ENCODE measurements at regions not wholly inside any gene's neighbourhood (a gene's known extent, or its start where the extent isn't known, plus 50 kb on each side); places are given as distances from the start of the nearest gene placed in this dataset.

DNA sequence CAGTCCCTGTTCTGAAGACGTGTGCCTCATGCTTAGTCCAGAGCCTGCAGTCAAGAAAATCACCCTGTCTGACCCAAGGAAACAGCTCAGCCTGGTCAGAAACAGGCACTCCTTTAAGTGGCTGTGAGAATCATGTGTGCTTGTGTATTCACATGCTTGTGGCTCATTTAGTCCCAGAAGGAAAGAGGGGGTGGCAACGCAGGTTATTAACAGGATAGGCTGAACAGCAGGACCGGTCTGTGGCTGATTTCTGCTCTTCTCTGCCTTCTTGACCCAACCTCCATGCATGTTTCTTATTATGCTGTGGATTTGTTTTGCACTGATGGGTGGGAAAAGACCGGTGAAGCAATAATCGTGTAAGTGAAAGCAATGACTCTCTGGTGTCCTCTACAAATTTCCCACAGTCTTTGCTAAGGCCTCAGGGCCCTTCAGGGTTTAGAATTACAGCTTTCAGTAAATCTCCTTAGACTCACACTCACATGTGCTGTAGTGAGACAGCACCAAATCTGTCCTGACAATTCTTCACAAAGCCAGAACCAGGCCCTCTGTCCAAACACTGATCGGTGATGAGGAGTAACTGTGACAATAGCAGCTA lies 288.1 kb downstream of the ETS1 start:
- TF ChIP-seq, protein P1, sequence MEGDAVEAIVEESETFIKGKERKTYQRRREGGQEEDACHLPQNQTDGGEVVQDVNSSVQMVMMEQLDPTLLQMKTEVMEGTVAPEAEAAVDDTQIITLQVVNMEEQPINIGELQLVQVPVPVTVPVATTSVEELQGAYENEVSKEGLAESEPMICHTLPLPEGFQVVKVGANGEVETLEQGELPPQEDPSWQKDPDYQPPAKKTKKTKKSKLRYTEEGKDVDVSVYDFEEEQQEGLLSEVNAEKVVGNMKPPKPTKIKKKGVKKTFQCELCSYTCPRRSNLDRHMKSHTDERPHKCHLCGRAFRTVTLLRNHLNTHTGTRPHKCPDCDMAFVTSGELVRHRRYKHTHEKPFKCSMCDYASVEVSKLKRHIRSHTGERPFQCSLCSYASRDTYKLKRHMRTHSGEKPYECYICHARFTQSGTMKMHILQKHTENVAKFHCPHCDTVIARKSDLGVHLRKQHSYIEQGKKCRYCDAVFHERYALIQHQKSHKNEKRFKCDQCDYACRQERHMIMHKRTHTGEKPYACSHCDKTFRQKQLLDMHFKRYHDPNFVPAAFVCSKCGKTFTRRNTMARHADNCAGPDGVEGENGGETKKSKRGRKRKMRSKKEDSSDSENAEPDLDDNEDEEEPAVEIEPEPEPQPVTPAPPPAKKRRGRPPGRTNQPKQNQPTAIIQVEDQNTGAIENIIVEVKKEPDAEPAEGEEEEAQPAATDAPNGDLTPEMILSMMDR (IDR thresholded peaks at IDR 0.05; ENCODE audit: control insufficient read depth, insufficient read depth, low read depth, low read length, missing control alignments): no peak
- H3K4me3 ChIP-seq (ENCODE audit: control insufficient read depth, low read depth, low read length): no peak overlapping the region
- peak; percentile 83 for DNase-seq (ENCODE audit: low read depth)

DNA sequence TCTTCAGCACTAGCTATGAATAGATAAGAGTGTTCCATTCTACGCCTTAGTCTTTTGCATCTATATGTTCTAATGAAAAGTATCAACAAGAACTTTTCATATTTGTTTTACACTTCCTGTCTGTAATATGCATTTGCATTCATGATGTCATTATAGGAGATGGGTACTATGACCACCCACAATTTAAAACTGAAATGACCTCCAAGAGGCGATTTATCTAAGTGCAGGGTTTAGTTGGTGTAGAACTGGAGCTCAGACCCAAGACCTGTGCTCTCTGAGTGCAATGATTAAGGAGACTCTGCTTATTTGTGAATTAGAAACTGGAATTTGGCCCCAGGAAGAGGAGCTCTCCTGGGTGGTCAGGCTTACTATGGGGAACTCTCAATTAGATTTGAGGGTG lies 289.1 kb downstream of the ETS1 start:
- TF ChIP-seq, protein P1 (IDR thresholded peaks at IDR 0.05; ENCODE audit: control insufficient read depth, insufficient read depth, low read depth, low read length, missing control alignments): no peak
- H3K4me3 ChIP-seq (ENCODE audit: control insufficient read depth, low read depth, low read length): no peak overlapping the region
- no peak for DNase-seq (ENCODE audit: low read depth)

DNA sequence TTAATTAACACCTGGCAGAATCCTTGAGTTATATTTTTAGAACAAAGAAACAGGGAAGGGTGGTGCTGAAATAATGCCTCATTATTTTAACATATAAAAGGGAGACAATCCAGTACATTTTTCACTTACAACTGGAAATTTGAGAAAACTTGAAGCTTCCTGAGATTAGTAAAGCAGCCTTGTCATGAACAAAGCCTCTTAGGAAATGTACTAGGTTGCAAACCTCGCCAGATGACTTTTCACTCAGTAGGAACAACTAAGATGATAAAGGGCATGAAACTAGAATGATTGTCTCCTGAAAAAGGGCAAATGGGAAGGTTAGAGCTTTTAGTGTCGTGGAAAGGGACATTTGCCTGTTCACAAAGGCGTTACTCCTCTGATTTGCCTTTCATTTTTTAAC lies 289.6 kb downstream of the ETS1 start:
- no peak for DNase-seq (ENCODE audit: low read depth)

DNA sequence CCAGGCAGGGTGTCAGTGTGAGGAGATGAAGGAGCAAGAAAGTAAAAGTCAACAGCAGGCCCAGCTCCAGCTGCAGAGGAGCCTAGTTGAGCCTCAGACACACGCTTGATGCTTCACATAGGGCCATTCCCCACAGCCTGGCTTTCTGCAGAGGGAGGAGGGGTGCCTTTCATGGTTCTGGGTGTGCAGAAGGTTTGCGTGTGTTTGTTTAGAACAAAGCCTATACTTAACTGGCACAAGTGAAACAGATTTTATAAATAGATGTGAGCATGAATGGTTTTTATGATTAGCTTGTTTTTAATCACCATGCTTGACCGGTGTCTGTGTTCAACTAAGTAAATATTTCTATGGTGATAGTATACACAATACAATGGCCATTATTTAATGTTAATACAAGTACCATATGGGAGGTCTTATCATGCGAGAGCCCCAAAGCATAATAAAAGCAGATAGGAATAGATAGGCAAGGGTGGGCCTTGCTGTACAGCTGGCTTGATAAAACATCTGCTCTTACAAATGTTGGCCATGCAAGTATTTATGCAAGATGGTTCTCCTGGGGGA lies 290.2 kb downstream of the ETS1 start:
- no peak overlapping the region for H3K4me3 ChIP-seq (ENCODE audit: control insufficient read depth, low read depth, low read length)
- no peak for DNase-seq (ENCODE audit: low read depth)
- TF ChIP-seq, protein P1 (IDR thresholded peaks at IDR 0.05; ENCODE audit: control insufficient read depth, insufficient read depth, low read depth, low read length, missing control alignments): no peak

More for the DNA sequence above, 289.6 kb downstream of the ETS1 start:
- TF ChIP-seq, protein P1 (IDR thresholded peaks at IDR 0.05; ENCODE audit: control insufficient read depth, insufficient read depth, low read depth, low read length, missing control alignments): no peak
- H3K4me3 ChIP-seq (ENCODE audit: control insufficient read depth, low read depth, low read length): no peak overlapping the region

DNA sequence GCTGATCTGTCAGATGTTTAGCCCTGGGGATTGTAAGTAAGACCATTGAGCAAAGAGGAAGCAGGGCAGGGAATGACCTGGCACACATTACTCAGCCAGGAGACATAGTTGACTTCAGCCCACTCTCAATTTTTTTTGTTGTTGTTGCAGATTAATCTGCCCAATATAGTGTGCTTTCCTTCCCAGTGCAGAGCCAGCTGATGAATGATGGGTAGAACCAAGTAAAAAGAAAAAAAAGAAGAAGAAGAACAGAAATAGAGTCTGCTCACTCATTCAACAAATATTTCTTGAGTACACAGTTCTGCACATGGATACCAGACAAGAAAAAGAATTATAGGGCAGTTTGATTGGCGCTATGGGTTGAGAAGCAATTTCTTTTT lies 292.7 kb downstream of the ETS1 start:
- DNase-seq (ENCODE audit: low read depth): peak; percentile 7
- TF ChIP-seq, protein P1 (IDR thresholded peaks at IDR 0.05; ENCODE audit: control insufficient read depth, insufficient read depth, low read depth, low read length, missing control alignments): no peak
- H3K4me3 ChIP-seq (ENCODE audit: control insufficient read depth, low read depth, low read length): no peak overlapping the region

DNA sequence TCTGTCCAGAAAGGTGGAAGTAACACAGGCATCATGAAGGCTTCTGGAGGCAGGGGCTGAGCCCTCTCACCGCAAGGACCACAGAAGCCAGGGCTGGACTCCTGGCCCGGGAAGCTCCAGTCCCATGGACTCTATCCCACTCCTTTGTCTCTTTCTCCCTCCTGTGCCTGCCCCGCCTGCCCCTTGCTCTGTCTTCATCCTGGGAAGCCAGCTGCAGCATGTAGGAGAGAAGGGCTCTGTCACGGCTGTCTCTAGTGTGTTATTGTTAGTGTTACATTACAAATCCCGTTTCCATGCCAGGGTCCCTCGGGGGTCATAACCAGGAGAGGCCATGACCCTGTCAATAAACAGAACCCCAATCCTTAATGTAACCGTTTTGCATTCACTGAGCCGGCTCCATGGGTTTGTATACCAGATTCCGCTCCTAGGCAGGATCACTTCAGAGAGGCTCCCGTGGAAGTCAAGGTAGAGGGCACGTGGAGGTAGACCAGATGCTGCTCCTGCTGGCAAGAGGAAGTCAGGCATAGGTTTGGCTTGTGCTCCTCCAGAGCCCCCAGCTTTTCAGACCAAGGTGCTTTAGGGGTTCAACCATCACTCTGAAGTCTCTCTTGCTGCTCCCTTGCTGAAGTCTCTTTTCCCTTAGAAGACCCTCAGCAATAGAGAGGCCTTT lies 293.2 kb downstream of the ETS1 start:
- TF ChIP-seq, protein P1 (IDR thresholded peaks at IDR 0.05; ENCODE audit: control insufficient read depth, insufficient read depth, low read depth, low read length, missing control alignments): no peak
- no peak overlapping the region for H3K4me3 ChIP-seq (ENCODE audit: control insufficient read depth, low read depth, low read length)
- no peak for DNase-seq (ENCODE audit: low read depth)

Data from AG09309 (cell line).